Left lung (tissue), 4 donors: ENCODE measurements at regions not wholly inside any gene's neighbourhood (a gene's known extent, or its start where the extent isn't known, plus 50 kb on each side); places are given as distances from the start of the nearest gene placed in this dataset.
"Not testable (repeated sequence)": the region's sequence is repeated elsewhere in the genome, so short reads cannot be mapped to it uniquely, and the experiment has no call there.

ENCODE experiments used
- ATAC-seq: fragments of 200-7000 bp; cut with Tn5 transposase; one replicate; pipeline ENCODE4 v1.9.1; 2020; ENCODE audit warnings: moderate library complexity
- DNase-seq, 4 donors: peaks; one replicate each; pipeline ENCODE4 v3.0.0-alpha.2; 2013 to 2020
- H3K27ac ChIP-seq, 2 donors: fragments of 200-600 bp; sonication (generic) in 1 of 2; one replicate each; pipeline versions ENCODE4 v1.5.0 to v1.8.0; 2020 to 2021
- H3K27me3 ChIP-seq, 2 donors: fragments of 200-600 bp; sonication (generic) in 1 of 2; one replicate each; pipeline versions ENCODE4 v1.5.0 to v1.8.0; 2020 to 2021
- H3K36me3 ChIP-seq, 2 donors: fragments of 200-600 bp; sonication (generic) in 1 of 2; one replicate each; pipeline versions ENCODE4 v1.5.0 to v1.8.0; 2020 to 2021
- H3K4me1 ChIP-seq, 2 donors: fragments of 200-600 bp; one replicate each; pipeline ENCODE4 v1.8.0; 2021
- H3K4me3 ChIP-seq, 2 donors: fragments of 200-600 bp; sonication (generic) in 1 of 2; one replicate each; pipeline versions ENCODE4 v1.5.0 to v1.8.0; 2020 to 2021; ENCODE audit warnings: mild to moderate bottlenecking in 1 of 2
- H3K9me3 ChIP-seq, 2 donors: fragments of 200-600 bp; sonication (generic) in 1 of 2; one replicate each; pipeline versions ENCODE4 v1.5.0 to v1.8.0; 2020 to 2021
- intact Hi-C, 2 donors: fragments of 100-400 bp; cut with DNase I; formaldehyde crosslinking; loops; one replicate each; pipeline versions ENCODE4 v1.11.2 to v1.14.2; 2022
- TF ChIP-seq, protein P1 (sequence below), 2 donors: fragments of 200-600 bp; sonication (generic) in 1 of 2; IDR thresholded peaks; one replicate each; pipeline versions ENCODE4 v1.5.0 to v1.8.0; 2021; ENCODE audit warnings: antibody characterized with exemption in 2 of 2
- donor health status: DM: no; HTN: yes; CAD: no.
- donor health status: DM: no; HTN: no; CAD: no.

DNA sequence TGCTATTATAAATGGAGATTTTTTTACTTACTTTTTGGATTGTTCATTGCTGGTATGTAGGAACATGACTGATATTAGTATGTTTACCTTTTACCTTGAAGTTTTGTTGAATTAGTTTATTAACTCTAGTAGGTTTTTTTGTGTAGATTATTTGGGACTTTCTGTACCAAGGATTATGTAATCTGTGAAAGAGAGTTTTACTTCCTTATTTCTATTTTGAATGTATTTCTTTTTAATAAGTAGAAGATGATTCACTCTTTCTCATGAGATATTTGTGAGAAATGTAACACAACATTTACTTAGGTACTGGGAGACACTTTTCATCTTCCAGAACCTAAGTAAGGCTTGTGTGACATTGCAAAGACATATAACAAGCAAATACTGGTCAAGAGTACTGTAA lies 473.9 kb upstream of the HS3ST5 start:
- no peak for DNase-seq
- Histone ChIP-seq H3K4me3 (no peak overlapping the region), H3K4me1 (no peaks in the 10 kb centered on the region), H3K9me3 (no peaks in the 10 kb centered on the region), H3K27ac (no peak overlapping the region), H3K27me3 (no peaks in the 10 kb centered on the region), H3K36me3 (no peaks in the 10 kb centered on the region)
- intact Hi-C loops, result no loop called here
- ATAC-seq, result no peak
- TF ChIP-seq, protein P1, sequence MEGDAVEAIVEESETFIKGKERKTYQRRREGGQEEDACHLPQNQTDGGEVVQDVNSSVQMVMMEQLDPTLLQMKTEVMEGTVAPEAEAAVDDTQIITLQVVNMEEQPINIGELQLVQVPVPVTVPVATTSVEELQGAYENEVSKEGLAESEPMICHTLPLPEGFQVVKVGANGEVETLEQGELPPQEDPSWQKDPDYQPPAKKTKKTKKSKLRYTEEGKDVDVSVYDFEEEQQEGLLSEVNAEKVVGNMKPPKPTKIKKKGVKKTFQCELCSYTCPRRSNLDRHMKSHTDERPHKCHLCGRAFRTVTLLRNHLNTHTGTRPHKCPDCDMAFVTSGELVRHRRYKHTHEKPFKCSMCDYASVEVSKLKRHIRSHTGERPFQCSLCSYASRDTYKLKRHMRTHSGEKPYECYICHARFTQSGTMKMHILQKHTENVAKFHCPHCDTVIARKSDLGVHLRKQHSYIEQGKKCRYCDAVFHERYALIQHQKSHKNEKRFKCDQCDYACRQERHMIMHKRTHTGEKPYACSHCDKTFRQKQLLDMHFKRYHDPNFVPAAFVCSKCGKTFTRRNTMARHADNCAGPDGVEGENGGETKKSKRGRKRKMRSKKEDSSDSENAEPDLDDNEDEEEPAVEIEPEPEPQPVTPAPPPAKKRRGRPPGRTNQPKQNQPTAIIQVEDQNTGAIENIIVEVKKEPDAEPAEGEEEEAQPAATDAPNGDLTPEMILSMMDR (IDR thresholded peaks at IDR 0.05), result no peak

- H3K27me3 ChIP-seq, result no peaks in the 10 kb centered on the region
- H3K9me3 ChIP-seq, result peaks cover 0 to 7% of the 10 kb centered on the region in 2 donors
- no peak overlapping the region for H3K4me3 ChIP-seq
- no peak overlapping the region for H3K27ac ChIP-seq
- intact Hi-C loops, result no loop called here
- DNase-seq, result no peak
- no peaks in the 10 kb centered on the region for H3K36me3 ChIP-seq
- TF ChIP-seq, protein P1 (IDR thresholded peaks at IDR 0.05), result no peak
- H3K4me1 ChIP-seq, result no peaks in the 10 kb centered on the region
- no peak for ATAC-seq
Measured at GRCh38 chr6:114810468-114810867, 467.6 kb upstream of the HS3ST5 start.

GRCh38 chr6:114805426-114805825 lies 462.6 kb upstream of the HS3ST5 start:
- H3K27me3 ChIP-seq, H3K4me1 ChIP-seq, H3K9me3 ChIP-seq, H3K27ac ChIP-seq, H3K4me3 ChIP-seq, ATAC-seq, intact Hi-C loops, H3K36me3 ChIP-seq: not testable (repeated sequence)
- DNase-seq, result peak in 1 of 4 donors; percentile 28

DNA sequence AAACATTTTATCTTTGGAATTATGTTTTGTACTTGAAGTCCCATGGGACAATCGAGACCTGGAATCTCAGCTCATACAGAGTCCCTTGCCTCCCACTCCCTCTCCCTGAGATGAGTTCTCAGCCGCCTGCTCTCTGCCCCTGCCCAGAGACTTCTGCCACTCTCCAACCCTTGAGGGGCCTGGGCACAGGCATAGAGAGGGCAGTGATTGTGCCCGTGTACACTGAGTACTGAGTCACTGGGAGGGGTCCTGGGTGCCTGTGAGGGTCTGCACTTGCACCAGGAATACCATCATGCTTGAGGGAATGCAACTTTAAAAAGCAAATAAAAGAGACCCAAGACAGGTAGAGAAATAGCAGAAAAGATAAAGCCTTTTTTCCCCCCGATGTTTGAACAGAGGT lies 453.8 kb upstream of the HS3ST5 start:
- ATAC-seq, result no peak
- TF ChIP-seq, protein P1 (IDR thresholded peaks at IDR 0.05), result no peak
- Histone ChIP-seq H3K27me3 (no peaks in the 10 kb centered on the region), H3K4me3 (no peak overlapping the region), H3K27ac (no peak overlapping the region), H3K9me3 (no peaks in the 10 kb centered on the region), H3K36me3 (no peaks in the 10 kb centered on the region), H3K4me1 (no peaks in the 10 kb centered on the region)
- intact Hi-C loops, result no loop called here
- no peak for DNase-seq

- H3K9me3 ChIP-seq, result no peaks in the 10 kb centered on the region
- no peak overlapping the region for H3K27ac ChIP-seq
- DNase-seq (no peak), ATAC-seq (no peak)
- no peaks in the 10 kb centered on the region for H3K4me1 ChIP-seq
- no peaks in the 10 kb centered on the region for H3K27me3 ChIP-seq
- TF ChIP-seq, protein P1 (IDR thresholded peaks at IDR 0.05), result no peak
- H3K4me3 ChIP-seq, result no peak overlapping the region
- H3K36me3 ChIP-seq, result no peaks in the 10 kb centered on the region
- intact Hi-C loops, result no loop called here
Measured at GRCh38 chr6:114793428-114793827, 450.6 kb upstream of the HS3ST5 start.
